NCI-H1694 (cell line): ENCODE measurements at regions not wholly inside any gene's neighbourhood (a gene's known extent, or its start where the extent isn't known, plus 50 kb on each side); places are given as distances from the start of the nearest gene placed in this dataset.
A peak's percentile ranks its signal among the peaks of the same experiment; 100 is the strongest.
"Not testable (repeated sequence)": the region's sequence is repeated elsewhere in the genome, so short reads cannot be mapped to it uniquely, and the experiment has no call there.

Experiments
- DNase-seq: peaks from one replicate; lab custom pipeline; 2025; lab: John Stamatoyannopoulos, UW

DNA sequence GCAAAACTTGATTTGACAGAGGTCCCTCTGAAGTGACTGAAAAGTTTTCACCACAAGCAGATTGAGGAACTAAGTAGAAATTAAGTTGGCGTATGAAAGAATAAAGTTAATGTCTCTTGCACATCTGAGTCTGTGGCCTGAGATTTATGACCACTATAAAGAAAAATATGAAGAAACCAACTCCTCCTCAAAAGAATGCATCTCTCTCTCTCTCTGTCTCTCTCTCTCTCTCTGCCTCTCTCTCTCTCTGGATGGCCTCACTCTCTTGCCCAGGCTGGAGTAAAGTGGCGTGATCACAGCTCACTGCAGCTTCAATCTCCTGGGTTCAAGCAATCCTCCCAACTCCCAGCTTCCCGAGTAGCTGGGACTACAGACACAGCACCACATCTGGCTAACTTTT lies 55.2 kb downstream of the RPL22L1 start:
- no peak for DNase-seq

DNA sequence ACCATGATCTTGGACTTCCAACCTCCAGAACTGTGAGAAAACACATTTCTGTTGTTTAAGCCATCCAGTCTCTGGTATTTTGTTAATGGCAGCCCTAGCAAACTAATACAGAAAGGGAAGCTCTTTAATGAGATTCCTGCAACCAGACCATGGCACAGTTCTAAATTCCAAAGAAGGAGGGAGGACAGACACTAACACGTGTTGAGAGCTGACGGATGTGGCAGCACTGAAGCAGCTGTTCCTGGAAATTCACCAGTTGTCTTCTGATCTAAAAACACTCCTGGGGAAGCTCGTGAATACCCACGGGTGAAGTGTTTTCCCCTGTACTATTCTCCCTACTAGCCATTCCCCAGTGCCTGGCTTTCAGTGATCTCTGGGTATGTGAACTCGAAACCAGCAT lies 56.7 kb downstream of the RPL22L1 start:
- no peak for DNase-seq

DNA sequence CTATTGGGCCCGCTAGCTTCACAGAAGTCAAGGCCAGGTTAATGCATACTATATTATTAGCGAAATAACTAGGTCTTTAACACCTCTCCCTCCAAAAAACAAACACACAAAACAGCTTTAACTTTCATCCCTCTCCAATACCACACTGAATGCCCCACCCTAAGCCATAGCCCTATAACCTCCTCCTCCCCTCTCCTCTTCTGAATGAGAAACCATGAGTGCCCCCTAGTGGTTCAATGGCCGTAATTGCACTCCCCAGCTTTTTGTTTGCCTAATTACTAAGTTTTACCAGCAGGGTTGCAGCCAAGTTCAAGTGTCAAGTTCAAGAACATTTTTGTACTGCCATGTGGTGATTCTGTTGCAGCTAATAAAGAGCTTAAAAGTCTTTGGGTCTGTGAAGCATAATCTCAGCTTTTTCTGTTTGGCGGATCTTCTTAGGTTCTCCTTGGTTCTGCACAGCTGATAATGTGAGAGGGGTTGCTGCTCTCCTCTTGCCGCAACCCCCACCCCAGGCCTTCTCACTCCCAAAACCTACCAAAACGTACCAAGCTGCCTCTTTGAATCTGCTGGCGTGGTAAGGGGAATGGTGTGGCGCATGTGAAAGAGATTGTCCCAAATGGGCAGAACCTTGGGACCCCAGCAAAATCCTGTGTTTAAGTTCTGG lies 57.9 kb downstream of the RPL22L1 start:
- peak; percentile 95 for DNase-seq

DNA sequence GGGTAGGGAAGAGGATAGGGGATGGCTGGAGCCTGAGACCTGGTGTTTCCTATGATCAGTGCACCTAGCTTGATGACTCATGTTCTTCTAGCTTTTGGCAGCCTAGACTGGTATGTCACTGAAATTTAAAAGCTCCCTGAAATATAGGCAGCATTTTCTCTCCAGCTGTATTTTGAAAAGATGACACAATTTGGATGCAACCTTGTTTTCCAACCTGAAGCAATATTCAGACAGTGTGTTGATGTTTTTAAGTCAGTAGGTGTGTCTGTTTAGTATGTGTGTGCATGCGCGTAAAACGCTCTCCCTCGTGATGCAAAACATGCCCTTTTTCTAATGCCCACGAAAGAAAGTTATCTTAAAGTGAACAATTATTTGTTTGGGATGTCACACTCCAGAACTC lies 58.5 kb downstream of the RPL22L1 start:
- no peak for DNase-seq

DNA sequence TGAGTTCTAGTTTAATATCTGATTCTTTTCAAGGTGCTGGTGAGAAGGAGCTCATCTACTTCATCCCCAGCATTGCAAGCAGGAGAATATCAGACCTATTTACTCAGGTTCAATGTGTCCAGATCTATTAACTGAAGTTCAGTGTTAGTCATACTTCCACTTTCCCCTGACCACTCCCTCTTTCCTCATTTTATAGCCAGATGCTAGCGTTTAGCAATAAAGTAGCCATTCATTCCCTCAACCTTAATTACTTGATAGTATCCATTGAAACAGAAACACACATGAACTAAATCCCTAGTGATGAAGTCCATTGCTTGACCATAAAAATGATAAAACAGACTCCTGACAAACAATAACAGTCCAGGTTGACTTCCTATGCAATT lies 60.0 kb downstream of the RPL22L1 start:
- no peak for DNase-seq

DNA sequence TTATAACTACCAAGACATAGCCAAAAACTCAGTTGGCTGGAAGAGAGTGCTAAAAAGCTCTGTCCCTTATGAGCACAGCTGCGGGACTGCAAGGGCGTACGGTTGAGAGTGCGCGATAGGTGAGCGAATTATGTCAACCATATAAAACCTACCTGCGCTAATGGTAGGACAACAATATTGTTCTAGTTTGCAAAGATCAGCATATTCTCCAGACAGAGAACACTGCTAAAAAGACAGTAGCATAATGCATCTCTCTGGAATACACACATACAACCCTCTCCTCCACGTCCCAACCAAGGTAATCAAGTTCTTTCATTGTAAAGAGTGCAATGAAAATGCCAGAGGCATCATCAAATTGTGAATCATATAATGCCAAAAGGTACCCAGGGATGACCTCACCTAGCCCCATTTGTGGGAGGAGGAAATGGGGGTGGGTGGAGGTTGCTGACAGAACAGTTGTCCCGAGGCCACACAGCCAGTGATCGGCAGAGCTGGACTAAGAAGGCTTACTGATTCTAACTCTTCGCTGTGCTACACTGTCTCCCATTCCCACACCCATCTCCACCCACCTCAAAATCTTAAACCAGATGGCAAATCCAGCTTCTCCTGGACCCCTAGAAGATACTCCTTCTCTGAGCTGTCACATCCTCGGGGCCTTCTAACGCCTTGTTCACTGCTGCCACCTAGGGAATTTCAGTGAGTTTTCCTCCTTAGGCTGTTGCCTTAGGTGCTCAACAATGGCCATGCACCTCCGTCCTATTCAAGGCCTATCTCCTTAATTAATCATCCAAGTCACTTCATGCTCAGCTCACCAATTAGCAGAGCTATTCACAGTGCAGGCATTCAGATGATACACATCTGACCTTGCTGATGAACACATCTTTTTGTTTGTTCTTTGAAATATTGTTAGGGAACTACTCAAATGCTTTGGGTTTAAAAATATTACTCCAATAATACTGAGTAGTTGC lies 60.7 kb downstream of the RPL22L1 start:
- peak; percentile 64 for DNase-seq

DNA sequence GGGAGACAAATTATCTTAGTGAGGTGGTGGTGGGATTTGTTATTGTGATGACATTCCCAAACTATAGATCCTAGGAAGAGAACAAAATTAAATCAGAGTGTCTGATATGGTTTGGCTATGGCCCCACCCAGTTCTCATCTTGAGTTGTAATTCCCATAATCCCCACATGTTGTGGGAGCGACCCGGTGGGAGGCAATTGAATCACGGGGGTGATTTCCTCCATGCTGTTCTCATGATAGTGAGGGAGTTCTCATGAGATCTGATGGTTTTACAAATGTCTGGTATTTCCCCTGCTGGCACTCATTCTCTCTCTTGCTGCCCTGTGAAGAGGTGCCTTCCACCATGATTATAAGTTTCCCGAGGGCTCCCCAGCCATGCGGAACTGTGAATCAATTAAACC lies 62.0 kb downstream of the RPL22L1 start:
- no peak for DNase-seq

DNA sequence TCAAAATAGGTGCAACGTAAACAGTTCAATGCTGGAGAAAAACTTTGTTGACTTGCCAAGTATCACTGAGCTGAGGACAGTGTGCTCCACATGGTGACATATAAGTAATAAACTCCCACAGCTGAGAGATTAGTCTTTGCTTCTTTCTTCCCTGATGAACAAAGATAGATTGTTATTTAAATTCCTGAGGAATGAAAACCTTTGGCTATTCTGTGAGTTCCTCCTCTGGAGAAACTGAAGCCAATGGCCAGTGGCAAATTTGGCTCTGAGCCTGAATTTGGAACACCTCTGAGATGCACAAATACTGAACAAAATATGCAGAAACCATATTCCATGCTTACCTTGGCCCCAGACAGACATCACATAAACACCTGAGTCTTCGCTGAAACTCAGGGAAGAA lies 63.3 kb downstream of the RPL22L1 start:
- no peak for DNase-seq

DNA sequence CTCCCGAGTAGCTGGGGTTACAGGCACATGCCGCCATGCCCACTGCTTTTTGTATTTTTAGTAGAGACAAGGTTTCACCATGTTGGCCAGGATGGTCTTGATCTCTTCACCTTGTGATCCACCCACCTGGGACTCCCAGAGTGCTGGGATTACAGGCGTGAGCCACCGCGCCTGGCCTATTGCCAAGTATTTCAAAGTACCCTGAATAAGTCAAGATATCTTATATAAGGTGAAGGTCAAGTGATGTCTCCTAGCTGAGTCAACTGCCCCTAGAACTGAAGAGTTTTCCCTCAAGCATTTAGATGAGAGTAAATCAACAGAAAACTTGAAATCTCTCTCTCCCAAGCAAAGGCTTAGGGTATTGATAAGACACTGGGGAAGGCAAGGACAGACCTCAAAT lies 63.9 kb downstream of the RPL22L1 start:
- no peak for DNase-seq

DNA sequence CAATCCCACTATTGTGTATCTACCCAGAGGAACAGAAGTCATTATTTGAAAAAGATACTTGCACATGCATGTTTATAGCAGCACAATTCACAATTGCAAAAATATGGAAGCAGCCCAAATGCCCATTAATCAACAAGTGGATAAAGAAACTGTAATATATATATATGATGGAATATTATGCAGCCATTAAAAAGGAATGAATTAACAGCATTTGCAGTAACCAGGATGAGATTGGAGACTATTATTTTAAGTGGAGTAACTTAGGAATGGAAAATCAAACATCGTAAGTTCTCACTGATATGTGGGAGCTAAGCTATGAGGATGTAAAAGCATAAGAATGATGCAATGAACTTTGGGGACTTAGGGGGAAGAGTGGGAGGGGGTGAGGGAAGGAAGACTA lies 64.7 kb downstream of the RPL22L1 start:
- DNase-seq, result not testable (repeated sequence)

DNA sequence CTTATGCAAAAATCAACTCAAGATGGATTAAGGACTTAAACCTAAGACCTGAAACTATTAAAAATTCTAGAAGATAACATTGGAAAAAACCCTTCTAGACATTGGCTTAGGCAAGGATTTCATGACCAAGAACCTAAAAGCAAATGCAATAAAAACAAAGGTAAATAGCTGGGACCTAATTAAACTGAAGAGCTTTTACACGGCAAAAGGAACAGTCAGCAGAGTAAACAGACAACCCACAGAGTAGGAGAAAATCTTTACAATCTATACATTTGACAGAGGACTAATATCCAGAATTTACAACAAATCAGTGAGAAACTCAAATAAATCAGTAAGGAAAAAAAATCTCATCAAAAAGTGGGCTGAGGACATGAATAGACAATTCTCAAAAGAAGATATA lies 65.4 kb downstream of the RPL22L1 start:
- not testable (repeated sequence) for DNase-seq

DNA sequence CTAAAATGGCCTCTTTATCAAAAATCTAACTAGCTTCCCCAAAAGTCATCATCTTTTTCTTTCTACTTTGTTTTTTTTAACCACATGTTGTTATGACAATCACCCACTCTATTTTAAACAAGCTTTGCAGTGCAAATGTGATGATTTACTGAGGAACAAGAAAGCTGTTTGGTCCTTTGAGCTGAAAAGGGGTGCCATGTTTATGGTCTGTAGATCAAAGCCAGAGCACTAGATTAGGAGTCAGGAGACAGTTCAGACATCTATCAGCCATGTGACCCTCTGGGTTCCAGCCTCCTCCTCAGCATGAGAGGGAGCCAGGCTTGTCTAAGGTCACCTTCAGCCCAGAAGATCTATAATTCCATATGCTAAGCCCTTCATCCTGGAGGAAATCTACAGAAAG lies 65.9 kb downstream of the RPL22L1 start:
- DNase-seq, result no peak

DNA sequence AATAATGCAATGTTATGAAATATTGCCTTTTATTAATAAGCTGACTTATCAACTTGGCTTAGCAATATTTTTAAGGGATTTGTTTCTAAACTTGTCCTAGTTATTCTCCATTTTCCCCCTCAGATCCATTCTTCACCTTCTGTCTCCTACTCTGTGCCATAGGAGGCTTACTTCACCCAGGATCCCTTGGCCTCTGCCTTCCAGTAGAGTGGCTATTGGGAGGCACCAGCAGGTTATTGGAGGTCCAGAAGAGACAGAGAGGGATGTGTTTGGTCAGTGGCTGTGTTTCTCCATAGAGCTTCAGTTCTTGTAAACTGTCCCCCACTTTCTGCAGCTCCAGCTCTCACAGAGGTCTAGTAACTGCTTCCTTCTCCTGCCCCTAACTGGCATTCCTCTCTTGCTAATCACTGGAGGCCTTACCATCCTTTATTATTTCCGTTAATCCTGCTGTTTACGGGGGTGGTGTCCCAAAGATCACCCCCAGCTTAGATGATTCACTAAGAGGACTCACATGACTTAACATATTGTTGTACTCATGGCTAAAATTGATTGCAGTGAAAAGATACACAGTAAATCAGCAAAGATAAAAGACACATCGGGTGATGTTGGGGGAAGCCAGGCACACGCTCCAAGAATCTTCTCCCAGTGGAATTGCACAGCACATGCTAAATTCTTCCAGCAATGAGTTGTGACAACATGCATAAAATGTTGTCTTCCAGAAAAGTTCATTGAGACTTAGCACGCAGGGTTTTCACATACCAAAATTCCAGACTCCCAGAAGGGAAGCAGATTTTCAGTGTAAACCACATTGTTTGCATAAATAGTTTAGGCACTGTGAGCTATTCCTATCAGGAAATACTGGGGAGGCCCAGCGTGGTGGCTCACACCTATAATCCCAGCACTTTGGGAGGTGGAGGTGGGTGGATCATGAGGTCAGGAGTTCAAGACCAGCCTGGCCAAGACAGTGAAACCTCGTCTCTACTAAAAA lies 67.5 kb downstream of the RPL22L1 start:
- DNase-seq, result no peak

DNA sequence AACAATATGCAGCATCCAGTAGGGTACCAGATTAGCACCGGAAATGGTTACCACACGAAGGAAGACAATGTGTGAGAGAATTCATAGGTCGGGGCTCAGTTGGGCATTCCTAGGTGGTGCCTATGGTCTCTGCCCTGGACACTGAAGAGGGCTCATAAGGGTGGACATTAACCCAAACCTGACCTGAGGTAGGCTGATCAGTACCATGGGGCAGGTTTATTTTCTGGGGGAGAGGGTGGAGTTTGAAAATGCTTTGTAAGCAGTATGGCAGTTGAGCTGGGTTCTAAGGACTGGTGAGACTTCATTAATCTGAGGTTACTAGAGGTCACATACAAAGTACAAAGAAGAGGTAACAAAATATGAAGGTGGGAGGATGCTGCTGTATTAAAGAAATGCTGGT lies 68.4 kb downstream of the RPL22L1 start:
- DNase-seq, result no peak

DNA sequence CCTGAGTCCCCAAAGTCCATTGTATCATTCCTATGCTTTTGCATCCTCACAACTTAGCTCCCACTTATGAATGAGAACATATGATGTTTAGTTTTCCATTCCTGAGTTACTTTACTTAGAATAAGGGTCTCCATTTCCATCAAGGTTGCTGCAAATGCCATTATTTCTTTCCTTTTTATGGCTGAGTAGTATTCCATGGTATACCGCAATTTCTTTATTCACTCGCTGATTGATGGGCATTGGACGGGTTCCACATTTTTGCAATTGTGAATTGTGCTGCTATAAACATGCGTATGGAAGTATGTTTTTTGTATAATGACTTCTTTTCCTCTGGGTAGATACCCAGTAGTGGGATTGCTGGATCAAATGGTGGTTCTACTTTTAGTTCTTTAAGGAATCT lies 69.7 kb downstream of the RPL22L1 start:
- DNase-seq, result not testable (repeated sequence)

DNA sequence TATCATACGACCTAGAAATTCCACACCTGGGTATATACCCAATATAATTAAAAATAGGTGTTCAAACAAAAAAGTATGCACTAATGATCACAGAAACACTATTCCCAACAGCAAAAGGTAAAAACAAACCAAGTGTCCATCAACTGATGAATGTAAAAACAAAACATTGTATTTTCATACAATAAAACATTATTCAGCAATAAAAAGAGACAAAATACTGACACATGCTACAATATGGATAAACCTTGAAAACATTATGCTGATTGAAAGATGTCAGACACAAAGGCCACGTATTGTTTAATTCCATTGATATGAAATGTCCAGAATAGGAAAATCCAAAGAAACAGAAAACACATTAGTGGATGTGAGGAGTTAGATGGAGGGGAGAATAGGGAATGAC lies 71.0 kb downstream of the RPL22L1 start:
- DNase-seq, result no peak

DNA sequence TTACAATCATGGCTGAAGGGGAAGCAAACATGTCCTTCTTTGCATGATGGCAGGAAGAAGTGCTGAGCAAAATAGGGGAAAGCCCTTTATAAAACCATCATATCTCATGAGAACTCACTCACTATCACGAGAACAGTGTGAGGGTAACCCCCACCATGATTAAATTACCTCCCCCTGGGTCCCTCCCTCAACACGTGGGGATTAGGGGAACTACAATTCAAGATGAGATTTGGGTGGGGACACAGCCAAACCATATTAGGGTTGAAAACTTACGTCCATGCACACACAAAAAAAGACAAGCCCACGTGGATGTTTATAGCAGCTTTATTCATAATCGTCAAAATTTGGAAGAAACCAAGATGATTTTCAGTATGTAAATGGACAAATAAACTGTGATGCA lies 72.3 kb downstream of the RPL22L1 start:
- DNase-seq, result no peak

DNA sequence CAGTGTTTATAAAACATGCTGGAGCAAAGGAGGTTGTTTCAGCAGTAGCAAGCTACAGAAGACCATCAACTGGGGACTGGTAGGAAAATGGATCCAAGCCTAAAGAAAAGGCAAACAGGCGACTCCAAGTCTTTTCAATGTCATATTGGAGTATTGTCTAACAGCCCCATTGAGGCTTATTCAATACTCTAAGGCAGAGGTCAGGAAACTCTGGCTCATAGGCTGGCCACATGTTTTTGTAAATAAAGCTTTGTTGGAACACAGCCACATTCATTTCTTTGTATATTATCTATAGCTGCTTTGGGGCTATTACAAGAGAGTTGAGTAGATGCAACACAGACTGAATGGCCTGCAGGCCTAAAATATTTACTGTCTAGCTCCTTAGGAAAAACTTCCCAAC lies 77.5 kb downstream of the RPL22L1 start:
- DNase-seq, result no peak

DNA sequence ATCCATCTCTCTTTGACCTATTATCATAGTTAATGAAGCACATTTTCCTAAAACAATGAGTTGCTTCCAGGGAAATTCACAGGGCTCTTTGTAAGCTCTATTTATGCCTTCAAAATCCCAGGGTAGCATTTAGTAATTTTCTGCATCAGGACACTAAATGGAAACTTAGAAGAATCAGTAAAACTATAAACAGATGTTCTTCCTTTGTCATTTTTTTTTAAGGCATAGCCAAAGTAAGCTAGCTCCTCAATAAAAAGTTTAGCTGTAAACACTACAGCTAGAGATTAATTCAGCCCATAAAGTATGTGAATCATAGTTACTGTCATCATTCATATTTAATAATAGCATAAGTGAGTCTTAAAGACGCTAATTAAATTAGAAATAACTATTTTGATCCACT lies 79.3 kb downstream of the RPL22L1 start:
- no peak for DNase-seq

DNA sequence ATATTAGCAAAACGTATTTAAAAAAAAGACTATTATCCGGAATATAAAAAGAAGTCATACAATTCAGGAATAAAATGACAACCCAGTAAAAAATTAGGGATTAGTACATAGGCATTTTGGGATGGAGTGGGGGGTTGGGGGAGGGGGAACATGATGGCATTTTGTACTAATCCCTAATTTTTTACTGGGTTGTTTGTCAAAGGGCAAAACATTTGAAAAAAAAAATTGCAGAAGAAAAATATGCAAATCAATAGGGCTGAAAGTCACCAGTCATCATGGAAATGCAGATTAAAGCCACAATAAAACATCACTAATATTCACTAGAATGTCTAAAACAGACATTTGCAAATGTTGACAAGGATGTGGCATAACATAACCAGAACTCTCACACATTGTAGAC lies 82.5 kb downstream of the RPL22L1 start:
- DNase-seq, result no peak

DNA sequence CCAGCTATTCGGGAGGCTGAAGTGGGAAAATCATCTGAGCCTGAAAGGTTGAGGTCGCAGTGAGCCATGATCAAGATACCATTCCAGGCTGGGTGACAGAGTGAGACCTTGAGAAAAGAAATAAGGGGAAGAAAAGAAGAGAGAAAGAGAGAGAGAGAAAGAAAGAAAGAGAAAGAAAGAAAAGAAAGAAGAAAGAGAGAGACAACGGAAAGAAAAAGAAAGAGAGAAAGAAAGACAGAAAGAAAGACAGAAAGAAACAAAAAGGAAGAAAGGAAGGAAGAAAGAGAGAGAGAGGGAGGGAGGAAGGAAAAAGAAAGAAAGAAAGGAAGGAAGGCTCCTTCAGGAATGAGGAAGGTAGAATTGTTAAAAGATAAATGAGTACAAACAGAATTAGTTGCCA lies 84.5 kb downstream of the RPL22L1 start:
- DNase-seq, result no peak

DNA sequence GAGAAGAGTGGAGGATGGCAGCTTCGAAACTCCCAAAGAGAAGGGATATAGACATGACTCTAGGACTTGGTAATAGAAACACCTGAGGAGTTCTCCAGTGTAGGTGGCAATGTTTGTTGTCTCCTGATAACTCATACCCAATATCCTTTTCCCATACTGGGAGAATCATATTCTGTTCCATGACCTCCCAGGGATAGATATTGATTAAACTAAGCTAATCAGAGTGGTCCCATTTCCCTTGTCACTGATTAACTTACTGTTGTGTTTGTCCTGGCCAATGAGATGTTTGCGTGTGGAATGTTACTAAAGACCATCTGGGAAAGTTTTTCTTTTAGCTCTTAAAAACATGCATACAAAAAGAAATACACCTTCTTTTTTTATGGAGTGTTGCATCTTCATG lies 85.6 kb downstream of the RPL22L1 start:
- no peak for DNase-seq
